GM21529 (cell line): ENCODE measurements at regions not wholly inside any gene's neighbourhood (a gene's known extent, or its start where the extent isn't known, plus 50 kb on each side); places are given as distances from the start of the nearest gene placed in this dataset.

Experiments
- ATAC-seq: cut with Tn5 transposase; IDR thresholded peaks from one replicate; pipeline ENCODE4 v1.9.1; 2021; ENCODE audit not compliant: unreplicated experiment

DNA sequence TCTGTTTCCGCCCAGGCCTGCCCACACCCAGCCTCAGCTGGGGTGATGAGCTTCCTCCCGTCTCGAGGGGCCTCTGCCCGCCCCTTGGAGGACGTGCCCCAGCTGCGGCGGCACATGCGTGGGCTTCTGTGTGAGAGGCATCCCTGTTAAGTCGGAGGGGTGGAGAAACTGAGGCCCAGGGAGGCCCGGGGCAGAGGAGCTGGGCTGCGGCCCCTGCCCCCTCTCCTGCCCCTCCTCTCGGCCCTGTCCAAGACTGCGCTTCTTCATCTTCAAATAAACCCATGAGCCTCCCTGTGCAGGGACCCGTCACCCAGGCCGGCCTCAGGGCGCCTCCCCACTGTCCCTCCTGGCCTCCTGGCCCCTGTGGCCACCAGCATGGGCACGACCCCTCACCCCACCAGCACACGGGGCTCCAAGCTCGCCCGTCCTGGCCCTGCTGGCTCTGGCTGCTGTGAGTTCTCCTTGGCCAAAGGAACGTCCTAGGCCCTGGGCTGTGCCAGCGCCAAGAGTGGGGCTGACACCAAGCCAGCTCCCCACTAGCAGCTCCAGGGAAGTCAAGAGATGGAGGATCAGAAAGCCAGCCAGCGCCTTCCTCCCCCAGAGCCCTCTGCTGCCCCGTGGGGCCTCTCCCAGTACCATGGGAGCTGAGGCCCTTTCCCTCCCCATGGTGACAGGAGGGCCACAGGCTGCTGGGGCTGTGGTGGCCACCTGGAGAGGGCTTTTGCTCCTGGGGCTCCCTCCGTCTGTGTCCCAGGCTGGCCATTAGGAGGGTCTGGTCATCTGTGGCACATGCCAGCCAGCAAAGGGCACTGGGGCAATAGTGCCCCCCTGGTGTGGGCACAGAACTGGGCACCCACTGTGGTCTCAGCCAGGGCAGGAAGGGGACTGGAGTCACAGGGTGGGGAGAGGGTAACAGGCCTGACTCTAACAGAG lies 180.4 kb downstream of the KIF26A start:
- no peak for ATAC-seq

DNA sequence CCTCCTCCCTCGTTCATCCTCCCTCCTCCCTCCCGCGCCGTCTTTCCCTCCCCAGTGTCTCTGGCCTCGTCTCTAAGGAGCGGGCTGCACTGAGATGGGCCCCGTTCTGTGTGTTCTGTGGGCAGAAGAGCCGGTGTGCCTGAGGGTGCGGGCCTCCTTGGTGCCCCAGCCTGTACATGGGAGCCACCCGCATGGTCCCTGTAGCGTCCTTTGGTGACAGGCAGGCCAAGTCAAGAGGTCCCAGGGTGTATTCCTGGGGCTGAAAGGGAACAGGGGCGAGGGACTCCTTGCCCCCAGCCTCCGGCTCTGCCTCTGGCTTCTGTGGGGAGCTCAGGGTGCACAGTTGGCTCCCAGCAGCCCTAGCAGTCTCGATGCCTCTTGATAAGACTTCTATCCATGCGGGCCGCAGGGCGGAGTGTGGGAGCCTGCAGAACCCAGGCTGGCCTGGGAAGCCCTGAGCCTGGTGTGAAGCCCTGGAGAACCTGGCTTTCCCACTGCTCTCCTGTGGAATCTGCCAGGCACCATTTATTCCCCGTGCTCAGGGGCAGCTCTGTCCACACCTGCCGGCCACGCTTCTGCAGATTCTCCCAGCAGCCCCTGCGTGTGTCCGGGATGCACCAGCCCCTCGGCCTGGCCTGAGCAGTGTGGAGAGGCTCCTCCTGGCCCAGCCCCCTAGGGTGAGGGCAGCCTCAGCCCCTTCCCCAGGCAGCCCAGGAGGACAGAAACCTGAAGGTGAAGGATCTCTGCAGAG lies 181.3 kb downstream of the KIF26A start:
- ATAC-seq, result no peak

DNA sequence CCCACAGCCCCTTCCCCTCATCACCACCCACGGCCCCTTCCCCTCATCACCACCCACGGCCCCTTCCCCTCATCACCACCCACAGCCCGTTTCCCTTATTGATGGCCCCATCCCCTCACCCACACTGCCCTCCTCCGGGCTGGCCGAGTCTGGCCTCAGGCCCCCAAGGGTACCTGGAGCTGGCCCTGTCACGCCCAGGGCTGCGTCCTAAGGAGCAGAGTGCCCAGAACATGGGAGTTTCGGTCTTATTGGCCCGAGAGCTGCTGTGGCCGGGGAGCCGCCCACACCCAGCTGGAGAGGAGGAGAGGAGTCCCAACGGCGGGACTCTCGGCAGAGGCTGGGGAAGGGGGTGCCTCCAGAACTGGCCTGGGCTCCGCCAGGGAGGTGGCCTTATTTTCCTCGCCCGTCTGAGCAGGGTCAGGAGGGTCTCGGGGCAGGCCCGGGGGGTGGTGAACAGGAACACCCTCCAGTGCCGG lies 182.3 kb downstream of the KIF26A start:
- ATAC-seq, result no peak

DNA sequence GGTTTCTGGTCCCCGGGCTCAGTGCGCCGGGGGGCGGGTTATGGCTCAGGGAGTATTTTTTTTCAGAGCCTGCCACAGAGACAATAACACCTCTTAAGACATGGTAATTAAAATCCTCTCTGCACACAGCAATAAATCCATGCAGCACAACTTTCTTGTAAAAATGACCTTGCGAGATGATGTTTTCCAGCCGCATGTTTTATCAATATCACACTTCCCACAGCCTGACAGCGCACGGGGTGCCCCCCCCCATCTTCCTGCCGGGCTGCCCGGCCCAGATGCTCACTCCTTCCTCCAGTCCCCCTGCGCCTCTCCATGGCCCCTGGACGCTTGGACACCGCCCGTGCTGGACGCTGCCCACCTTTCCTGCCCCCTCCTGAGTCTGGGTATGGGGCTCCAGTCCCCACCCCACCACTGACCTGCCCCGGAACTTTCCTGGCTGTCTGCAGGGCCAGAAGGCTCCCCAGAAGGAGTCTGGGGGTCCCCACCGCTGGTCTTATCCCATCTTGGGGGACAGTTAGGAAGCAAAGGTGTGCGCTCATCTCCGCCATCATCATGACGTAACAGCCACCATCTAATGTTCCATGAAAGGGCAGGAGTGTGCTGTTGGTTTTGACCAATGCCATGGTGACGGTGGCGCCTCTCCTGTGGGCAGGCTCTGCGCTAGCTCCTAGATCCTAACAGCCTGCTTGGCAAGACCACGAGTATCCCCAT lies 182.9 kb downstream of the KIF26A start:
- no peak for ATAC-seq

DNA sequence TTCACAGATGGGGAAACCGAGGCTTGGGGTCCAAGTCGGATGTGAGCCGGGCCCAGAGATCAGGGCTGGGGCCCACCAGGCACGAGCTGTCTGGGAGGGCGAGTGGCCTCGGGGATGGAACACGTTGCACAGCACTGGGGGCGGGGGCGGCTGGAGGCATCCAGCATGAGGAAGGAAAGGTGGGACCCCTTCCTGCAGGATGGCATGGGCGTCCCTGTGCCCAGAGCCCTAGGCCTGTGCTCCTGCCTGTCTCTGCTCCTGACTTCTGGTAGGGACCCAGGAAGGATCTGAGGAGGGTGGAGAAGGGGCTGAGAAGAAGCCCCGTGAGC lies 183.4 kb downstream of the KIF26A start:
- ATAC-seq, result no peak

DNA sequence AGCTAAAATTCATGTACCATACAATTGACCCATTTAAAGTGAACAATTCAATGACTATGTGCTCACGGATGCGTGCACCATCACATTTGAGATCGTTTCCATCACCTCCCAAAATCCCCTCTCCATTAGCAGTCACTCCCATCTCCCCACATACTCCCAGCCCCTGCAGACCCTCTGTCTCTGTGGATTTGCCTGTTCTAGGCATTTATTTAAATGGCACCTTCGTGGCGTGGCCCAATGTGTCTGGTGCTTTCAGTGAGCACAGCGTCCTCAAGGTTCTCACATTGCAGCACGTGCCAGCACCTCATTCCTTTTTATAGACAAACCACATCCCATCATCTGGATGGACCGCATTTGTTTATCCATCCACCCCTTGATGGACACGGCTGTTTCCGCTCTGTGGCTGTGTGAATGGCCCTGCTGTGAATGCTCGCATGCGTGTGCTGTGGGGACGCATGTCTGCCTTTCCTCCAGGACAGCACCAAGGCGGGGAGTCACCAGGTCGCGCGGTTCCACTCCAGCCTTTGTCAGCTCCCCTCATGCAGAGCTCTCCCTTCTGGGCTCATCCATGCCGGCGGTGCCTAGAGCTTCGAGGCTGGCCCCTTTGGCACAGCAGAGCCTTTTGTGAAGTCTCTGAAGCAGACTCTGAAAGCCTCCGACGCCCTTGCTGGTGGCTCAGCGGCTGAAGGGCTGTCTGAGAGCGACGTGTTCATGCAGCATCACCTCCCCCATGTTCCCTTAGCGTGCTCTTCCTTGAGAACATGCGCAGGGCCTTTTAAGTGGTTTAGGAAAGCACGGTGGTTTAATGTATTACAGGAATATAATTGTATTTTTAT lies 184.4 kb downstream of the KIF26A start:
- no peak for ATAC-seq

DNA sequence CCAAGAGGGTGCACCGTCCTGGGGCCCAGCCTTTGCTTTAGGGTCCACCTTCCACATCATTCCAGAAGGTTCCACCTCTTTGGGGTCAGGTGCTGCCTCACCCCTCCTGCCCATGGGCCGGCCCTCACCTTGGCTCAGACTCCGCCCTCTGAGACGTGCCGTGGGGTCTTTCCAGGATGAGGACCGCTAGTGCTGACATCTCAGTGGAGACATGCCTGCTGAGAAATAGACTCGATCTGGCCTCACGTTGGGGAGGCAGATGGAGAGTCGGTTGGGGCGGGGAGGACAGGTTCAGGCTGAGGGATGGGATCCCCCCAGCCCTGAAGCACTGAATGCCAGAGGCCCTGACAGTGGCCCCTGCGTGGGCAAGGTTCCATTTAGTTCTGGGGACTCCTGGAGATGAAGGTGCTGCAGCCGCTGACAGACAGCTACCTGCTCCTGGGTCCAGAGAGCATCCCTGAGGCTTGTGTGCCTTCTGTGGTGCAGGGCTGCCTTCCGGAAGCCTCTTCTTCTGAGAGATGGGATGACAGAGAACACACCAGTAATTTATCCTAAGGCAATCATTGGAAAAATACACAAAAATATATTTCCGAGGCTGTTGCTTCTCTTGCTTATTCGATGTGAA lies 185.3 kb downstream of the KIF26A start:
- ATAC-seq, result no peak

DNA sequence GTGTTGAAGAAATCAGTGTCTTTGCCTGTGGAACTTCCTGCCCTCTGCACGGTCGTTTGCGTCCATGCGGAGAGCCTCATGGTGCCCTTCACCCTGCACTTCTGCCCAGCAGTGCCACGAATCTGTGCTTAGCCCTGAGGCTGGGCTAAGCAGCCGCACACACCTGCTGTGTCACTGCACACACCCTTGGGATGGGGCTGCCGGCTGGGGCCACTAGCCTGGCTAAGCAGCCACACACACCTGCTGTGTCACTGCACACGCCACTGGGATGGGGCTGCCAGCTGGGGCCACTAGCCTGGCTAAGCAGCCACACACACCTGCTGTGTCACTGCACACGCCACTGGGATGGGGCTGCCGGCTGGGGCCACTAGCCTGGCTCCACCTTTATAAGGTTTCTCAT lies 188.5 kb downstream of the KIF26A start:
- ATAC-seq, result no peak

DNA sequence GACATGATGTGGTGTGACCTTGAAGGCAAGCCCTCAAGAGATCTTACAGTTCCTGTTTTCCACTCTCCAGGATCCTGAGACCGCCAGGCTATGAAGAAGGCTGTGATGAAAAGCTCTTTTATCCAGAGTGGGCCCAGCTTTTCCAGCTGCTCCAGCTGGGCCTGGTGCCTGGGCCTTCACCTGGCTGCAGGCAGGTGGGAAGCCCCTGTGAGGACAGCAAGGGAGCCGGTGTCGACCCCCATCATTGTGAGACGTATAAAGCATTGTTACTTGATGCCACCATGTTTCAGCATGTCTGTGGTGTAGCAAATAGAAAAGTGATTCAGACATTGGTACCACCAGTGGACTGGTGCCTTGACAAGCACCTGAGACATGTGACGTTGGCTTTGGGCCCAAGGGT lies 190.2 kb downstream of the KIF26A start:
- ATAC-seq, result no peak

DNA sequence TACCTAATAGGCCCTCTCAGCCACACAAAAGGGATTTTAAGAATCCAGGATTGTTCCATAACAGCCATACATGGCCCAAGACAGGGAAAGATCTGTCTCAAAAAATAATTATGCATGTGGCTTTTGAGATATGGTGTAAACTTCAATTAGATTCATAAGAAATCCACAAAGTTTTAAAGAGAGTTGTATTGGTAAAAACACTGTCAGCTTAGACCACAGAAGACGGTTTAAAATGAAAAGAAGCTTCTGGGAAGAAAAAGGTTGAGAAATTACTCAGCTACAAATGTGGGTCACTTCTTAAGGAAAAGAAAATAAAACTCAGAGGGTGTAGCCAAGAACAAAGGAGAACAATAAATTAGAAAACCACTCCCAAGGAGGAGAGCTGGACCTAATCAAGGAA lies 191.4 kb downstream of the KIF26A start:
- ATAC-seq, result no peak

DNA sequence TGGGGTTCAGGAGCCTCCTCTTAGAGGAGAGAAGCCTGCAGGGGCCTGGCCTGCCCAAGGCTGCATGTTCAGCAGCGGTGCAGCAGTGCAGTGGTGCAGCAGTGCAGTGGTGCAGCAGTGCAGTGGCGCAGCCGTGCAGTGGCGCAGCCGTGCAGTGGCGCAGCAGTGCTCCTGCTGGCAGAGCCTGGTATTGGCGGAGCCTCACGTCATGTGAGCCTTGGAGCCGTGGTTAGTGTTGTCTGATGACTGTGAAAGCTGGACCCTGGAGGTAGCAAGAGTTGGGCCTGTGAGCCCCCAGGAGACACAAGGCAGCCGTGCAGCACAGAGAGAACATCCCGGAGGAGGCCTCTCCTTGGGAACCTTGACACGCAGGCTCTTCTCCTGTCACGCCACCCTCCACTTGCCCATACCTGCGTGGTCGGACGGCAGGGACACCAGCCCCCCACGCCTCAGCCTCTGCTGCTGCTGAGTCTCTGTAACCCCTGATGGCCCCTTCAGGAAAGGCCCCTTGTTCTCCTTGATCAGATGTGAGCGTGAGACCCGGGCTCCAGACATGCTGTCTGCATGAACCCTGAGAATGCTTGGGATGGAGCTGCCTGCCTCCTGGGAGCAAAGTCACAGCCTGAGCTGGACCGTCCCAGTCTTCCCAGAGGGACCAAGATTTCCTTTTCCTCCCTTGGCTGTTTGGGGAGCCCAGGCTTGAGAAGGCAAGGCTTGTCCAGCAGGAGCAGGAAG lies 193.7 kb downstream of the KIF26A start:
- ATAC-seq, result no peak

DNA sequence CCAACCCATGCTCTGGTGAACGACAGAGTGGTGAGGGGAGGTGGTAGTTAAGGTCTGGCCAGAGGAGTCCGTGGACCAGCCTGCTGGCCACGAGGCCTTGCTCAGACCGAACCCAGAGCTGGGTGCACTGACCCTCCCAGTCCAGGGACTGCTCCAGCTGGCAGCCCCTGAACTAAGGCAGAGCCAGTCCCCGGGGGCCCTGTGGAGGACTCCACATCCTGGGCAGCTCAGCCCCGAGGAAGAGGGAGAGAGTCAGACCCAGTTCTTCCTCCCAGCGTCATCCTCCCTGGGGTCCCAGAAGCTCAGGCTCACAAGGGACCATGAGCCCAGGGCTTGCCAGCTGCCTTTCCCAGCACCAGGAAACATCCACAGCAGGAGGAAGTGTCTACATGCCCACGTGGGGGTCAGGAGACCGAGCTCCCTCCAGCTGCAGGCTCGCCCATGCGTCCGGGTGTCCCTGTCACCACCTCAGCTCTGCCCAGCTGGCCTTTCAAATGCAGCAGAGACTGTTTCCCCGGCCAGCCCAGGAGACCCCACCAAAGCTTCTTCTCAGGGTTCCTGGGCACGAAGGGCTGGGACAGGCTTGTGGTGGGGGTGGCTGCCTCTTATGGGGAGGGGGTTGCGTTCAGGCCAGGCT lies 194.4 kb downstream of the KIF26A start:
- no peak for ATAC-seq

DNA sequence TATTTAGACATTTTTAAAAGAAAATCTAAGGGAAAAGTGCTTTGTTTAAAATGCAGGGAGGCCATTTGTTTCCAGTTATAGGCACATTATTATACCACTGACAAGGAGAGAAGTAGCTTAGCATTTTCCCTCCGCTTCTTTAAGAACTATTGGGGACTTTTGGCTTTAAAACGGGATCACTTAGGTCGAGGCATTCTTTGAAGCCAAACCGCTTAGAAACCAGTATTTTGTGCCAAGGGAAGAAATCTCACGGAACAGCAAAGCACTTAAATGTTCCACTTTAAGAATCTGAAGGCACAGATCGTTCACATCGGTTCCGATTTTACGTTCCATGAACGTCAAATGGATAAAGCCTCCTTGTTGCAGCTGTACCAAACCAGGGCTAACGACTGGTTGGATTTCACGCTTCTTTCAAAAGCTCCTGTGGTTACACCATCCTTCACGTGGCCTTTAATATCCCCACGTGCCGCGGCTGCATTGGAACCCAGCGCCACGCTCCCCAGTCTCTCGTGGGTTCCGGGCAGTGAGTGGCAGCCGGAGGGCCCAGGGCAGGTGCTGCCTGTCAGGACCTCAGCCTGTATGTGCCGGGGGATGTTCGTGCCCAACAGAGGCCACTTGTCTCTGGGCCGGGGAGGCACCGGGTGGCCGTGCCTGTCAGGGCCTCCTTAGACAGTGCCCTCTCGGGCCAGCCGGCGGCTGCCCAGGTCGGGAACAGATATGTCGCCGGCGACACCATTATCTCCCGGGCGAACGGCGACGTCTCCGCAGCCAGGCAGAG lies 195.4 kb downstream of the KIF26A start:
- ATAC-seq, result no peak

DNA sequence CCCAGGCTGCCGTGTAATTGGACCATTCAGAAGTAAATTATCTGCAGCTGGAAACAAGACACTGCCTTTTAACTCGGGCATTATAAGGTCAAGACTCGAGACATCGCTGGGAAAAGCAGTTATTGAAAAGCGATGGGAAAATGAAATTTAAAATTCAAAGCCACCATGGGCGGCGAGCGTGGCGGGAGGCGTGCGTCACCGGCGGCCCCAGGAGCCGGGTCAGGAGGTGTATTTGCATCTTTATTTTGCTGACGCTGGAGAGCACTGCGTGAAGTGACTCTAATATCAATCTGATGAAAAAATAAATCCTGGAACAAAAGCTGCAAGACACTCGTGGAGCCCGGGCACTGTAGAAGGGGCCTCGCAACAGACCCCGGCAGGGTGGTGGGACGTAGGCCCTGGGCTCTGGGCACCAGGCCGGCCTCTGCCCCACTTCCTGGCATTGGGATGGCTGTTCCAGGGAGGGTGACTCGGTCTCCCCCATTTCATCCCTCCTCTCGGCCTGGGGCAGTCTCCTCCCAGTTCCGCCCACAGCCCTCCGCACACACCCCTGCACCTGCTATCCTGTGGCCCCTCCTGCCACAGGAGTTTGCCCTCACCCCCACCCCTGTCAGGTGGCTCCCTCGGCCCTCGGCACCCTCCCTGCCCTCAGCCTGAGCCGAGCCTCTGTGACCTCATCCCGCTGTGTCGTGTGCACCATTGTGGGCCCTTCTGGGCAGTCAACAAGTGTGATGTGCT lies 196.2 kb downstream of the KIF26A start:
- no peak for ATAC-seq

DNA sequence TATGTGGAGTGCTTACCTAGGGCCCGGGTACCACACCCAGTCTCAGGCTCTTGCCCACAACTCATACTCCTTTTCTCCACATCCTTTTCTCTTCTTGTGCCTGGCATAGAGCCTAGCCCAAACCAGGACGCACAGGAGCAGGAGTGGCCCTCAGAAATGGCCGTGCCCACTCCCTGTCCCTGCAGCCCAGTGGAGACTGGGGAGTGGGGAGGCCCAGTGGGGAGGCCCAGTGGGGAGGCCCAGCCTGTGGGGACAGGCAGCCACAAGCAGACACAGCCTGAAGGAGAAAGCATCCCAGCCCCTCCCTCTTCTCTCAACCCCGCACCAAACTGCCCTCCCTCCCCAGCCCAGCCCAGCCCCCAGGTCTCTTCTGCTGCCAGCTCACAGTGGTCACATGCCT lies 196.8 kb downstream of the KIF26A start:
- no peak for ATAC-seq

DNA sequence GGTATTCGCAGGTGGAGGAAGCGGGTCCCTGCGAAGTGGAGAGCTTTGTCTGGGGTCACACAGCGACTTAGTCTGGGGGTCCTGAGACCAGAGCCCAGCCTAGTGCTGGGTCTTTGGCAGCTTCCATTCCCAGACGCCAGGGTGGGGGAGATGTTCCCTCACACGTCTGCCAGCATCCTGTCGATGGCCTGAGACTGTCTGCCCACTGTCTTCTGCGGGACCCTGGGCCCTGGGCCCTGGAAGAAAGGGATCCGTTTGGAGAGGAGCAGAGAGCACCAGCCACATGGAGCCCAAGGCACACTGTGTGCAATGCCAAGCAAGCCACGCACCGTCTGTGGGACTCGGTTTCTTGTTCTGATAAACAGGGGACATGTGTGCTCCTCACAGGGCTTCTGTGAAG lies 197.2 kb downstream of the KIF26A start:
- no peak for ATAC-seq

DNA sequence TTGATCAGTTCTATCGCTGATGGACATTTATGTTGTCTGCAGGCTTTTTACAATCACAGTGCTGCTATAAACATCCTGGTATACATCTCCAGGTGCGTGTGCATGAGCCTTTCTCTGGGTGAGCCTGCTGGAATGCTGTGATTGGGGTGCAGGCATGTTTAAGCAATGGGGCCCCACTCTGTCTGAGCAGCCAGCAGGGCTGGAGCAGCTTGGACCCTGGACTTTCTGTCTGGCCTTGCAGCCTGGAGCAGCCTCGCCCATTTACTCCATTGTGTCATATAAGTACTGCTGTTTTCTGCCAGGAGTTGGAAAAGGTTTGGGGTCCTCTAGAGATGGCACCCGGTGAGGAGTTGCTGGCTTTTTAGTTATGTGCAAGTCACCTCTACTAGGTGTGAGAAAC lies 199.0 kb downstream of the KIF26A start:
- ATAC-seq, result no peak

DNA sequence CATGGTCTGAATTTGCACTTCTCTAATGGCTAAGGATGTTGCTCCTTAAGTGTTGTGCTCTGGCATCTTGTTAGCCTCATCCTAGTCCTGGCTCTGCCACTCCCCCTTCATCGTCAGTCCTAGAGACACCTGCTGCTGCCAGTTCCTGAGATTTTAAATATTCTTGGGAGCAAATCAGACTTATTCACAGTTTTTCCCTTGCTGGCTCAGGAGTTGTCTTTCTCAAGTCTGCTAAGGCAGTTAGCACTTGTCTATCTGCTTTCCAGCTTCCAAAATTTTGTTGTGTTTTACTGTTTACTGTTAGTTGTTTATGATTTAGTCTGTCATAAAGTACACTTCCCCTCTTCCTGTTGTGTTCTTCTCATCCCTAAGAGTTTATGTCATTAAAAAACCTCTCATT lies 201.0 kb downstream of the KIF26A start:
- no peak for ATAC-seq
